ENCODE measurements at regions not wholly inside any gene's neighbourhood (a gene's known extent, or its start where the extent isn't known, plus 50 kb on each side); places are given as distances from the start of the nearest gene placed in this dataset.

GRCh38 chr7:136213012-136213411, 235.9 kb upstream of the MTPN start:
- Histone ChIP-seq H3K4me3 (ENCODE audit: low read length) (no peak overlapping the region), H3K4me1 (ENCODE audit: control insufficient read depth, insufficient read depth, low read length) (no peaks in the 10 kb centered on the region), H3K27ac (ENCODE audit: low read length) (no peak overlapping the region), H3K9me3 (ENCODE audit: control insufficient read depth, insufficient read depth, low read length) (no peaks in the 10 kb centered on the region), H3K36me3 (ENCODE audit: control insufficient read depth, insufficient read depth, low read length) (no peaks in the 10 kb centered on the region), H3K27me3 (ENCODE audit: control insufficient read depth, insufficient read depth, low read length) (no peaks in the 10 kb centered on the region)
- peaks cover 2 to 6% of the 10 kb centered on the region in 2 donors for H3K9me3 Mint-ChIP-seq
- DNase-seq (no peak), ATAC-seq (no peak)
- 98% methylated on average over 12 of the region's 12 CpGs for WGBS (ENCODE audit: insufficient coverage)
- no peaks in the 10 kb centered on the region for H3K4me1 Mint-ChIP-seq
- no peaks in the 10 kb centered on the region for H3K27me3 Mint-ChIP-seq (ENCODE audit: low read depth in 2 of 2)
- H3K27ac Mint-ChIP-seq: no peak overlapping the region
- H3K4me3 Mint-ChIP-seq: no peak overlapping the region
- intact Hi-C loops (cut with micrococcal nuclease): no loop called here
- H3K36me3 Mint-ChIP-seq: peaks cover 12% of the 10 kb centered on the region
- no peak for TF ChIP-seq CTCF (IDR thresholded peaks at IDR 0.05)

GRCh38 chr7:136210664-136211063, 233.5 kb upstream of the MTPN start:
- no peak for DNase-seq
- peaks cover 12% of the 10 kb centered on the region for H3K36me3 Mint-ChIP-seq

GRCh38 chr7:136210079-136210478, 232.9 kb upstream of the MTPN start:
- TF ChIP-seq CTCF (IDR thresholded peaks at IDR 0.05): no peak
- Histone ChIP-seq H3K36me3 (ENCODE audit: control insufficient read depth, insufficient read depth, low read length) (no peaks in the 10 kb centered on the region), H3K27me3 (ENCODE audit: control insufficient read depth, insufficient read depth, low read length) (no peaks in the 10 kb centered on the region), H3K27ac (ENCODE audit: low read length) (no peak overlapping the region), H3K4me3 (ENCODE audit: low read length) (no peak overlapping the region), H3K9me3 (ENCODE audit: control insufficient read depth, insufficient read depth, low read length) (no peaks in the 10 kb centered on the region), H3K4me1 (ENCODE audit: control insufficient read depth, insufficient read depth, low read length) (no peaks in the 10 kb centered on the region)
- no peaks in the 10 kb centered on the region for H3K4me1 Mint-ChIP-seq
- no peak for ATAC-seq
- DNase-seq: no peak
- peaks cover 11% of the 10 kb centered on the region for H3K36me3 Mint-ChIP-seq
- H3K27me3 Mint-ChIP-seq (ENCODE audit: low read depth in 2 of 2): no peaks in the 10 kb centered on the region
- H3K4me3 Mint-ChIP-seq: no peak overlapping the region
- intact Hi-C loops (cut with micrococcal nuclease): no loop called here
- H3K27ac Mint-ChIP-seq: no peak overlapping the region
- H3K9me3 Mint-ChIP-seq: peaks cover 2 to 4% of the 10 kb centered on the region in 2 donors

More at GRCh38 chr7:136210664-136211063, 233.5 kb upstream of the MTPN start:
- Mint-ChIP-seq H3K27ac (no peak overlapping the region), H3K9me3 (peaks cover 4 to 5% of the 10 kb centered on the region in 2 donors), H3K27me3 (ENCODE audit: low read depth in 2 of 2) (no peaks in the 10 kb centered on the region), H3K4me3 (no peak overlapping the region), H3K4me1 (no peaks in the 10 kb centered on the region)
- H3K9me3 ChIP-seq (ENCODE audit: control insufficient read depth, insufficient read depth, low read length): no peaks in the 10 kb centered on the region
- TF ChIP-seq CTCF (IDR thresholded peaks at IDR 0.05): no peak
- H3K27me3 ChIP-seq (ENCODE audit: control insufficient read depth, insufficient read depth, low read length): no peaks in the 10 kb centered on the region
- no peaks in the 10 kb centered on the region for H3K36me3 ChIP-seq (ENCODE audit: control insufficient read depth, insufficient read depth, low read length)
- intact Hi-C loops (cut with micrococcal nuclease): no loop called here
- 89% methylated on average over 1 of the region's 2 CpGs for WGBS (ENCODE audit: insufficient coverage)
- no peak overlapping the region for H3K4me3 ChIP-seq (ENCODE audit: low read length)
- ATAC-seq: no peak
- H3K27ac ChIP-seq (ENCODE audit: low read length): no peak overlapping the region
- H3K4me1 ChIP-seq (ENCODE audit: control insufficient read depth, insufficient read depth, low read length): no peaks in the 10 kb centered on the region

GRCh38 chr7:136205956-136206355, 228.8 kb upstream of the MTPN start:
- no CpG with 5 or more reads among the region's 1 CpG for WGBS (ENCODE audit: insufficient coverage)
- H3K4me1 Mint-ChIP-seq: no peaks in the 10 kb centered on the region
- no peak overlapping the region for H3K4me3 Mint-ChIP-seq
- no peak overlapping the region for H3K27ac Mint-ChIP-seq
- peaks cover 6% of the 10 kb centered on the region for H3K36me3 Mint-ChIP-seq
- no peak for DNase-seq
- H3K27me3 Mint-ChIP-seq (ENCODE audit: low read depth in 2 of 2): no peaks in the 10 kb centered on the region
- intact Hi-C loops (cut with micrococcal nuclease): no loop called here
- H3K27me3 ChIP-seq (ENCODE audit: control insufficient read depth, insufficient read depth, low read length): no peaks in the 10 kb centered on the region
- H3K9me3 ChIP-seq (ENCODE audit: control insufficient read depth, insufficient read depth, low read length): no peaks in the 10 kb centered on the region
- ATAC-seq: no peak
- H3K9me3 Mint-ChIP-seq: peaks cover 0 to 4% of the 10 kb centered on the region in 2 donors
- H3K4me1 ChIP-seq (ENCODE audit: control insufficient read depth, insufficient read depth, low read length): no peaks in the 10 kb centered on the region
- H3K27ac ChIP-seq (ENCODE audit: low read length): no peak overlapping the region
- no peak overlapping the region for H3K4me3 ChIP-seq (ENCODE audit: low read length)
- no peak for TF ChIP-seq CTCF (IDR thresholded peaks at IDR 0.05)
- H3K36me3 ChIP-seq (ENCODE audit: control insufficient read depth, insufficient read depth, low read length): no peaks in the 10 kb centered on the region

Measured in natural killer cell (primary cell).